Neural cell (in vitro differentiated cells): ENCODE measurements at regions not wholly inside any gene's neighbourhood (a gene's known extent, or its start where the extent isn't known, plus 50 kb on each side); places are given as distances from the start of the nearest gene placed in this dataset.

ENCODE experiments used
- EZH2 ChIP-seq: fragments of 200-600, 300-800 bp; shearing (Covaris generic), sonication (generic); IDR thresholded peaks from 2 replicates; pipeline ENCODE4 v1.6.1; 2014; ENCODE audit warnings: antibody characterized with exemption, low read length, borderline replicate concordance, mild to moderate bottlenecking; ENCODE audit not compliant: insufficient read depth, poor library complexity, severe bottlenecking
- RAD21 ChIP-seq: fragments of 450-650 bp; conservative IDR thresholded peaks from 2 replicates; pipeline ENCODE4 v1.6.1; 2014; ENCODE audit warnings: antibody characterized with exemption, mild to moderate bottlenecking, moderate library complexity
- SMC3 ChIP-seq: fragments of 450-650 bp; conservative IDR thresholded peaks from 2 replicates; pipeline ENCODE4 v1.6.1; 2014; ENCODE audit warnings: antibody characterized with exemption, mild to moderate bottlenecking, moderate library complexity; ENCODE audit not compliant: poor library complexity
- TF ChIP-seq, protein P1 (sequence below): fragments of 450-650 bp; IDR thresholded peaks from 2 replicates; pipeline ENCODE4 v1.5.1; 2014; ENCODE audit warnings: antibody characterized with exemption, mild to moderate bottlenecking, moderate library complexity; ENCODE audit not compliant: poor library complexity, severe bottlenecking

DNA sequence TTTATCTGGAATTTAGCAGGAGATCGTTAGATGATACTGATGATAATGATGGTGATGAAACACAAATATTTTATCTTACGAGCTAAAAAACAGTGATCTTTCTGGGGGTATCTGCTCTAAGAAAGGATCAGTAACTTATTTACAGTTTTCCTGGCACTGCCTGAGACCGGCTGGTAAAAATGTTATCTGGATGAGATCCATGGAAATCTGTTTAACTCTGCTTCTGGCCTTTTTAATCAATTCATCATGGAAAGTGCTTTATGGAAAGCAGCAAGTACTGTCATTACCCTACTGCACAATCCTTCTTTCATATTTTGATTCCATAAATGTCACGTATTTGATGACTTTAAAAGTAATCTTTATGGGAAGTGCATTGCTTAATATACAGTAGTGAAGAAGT, 612.7 kb upstream of the GCFC2 start:
- TF ChIP-seq, protein P1, sequence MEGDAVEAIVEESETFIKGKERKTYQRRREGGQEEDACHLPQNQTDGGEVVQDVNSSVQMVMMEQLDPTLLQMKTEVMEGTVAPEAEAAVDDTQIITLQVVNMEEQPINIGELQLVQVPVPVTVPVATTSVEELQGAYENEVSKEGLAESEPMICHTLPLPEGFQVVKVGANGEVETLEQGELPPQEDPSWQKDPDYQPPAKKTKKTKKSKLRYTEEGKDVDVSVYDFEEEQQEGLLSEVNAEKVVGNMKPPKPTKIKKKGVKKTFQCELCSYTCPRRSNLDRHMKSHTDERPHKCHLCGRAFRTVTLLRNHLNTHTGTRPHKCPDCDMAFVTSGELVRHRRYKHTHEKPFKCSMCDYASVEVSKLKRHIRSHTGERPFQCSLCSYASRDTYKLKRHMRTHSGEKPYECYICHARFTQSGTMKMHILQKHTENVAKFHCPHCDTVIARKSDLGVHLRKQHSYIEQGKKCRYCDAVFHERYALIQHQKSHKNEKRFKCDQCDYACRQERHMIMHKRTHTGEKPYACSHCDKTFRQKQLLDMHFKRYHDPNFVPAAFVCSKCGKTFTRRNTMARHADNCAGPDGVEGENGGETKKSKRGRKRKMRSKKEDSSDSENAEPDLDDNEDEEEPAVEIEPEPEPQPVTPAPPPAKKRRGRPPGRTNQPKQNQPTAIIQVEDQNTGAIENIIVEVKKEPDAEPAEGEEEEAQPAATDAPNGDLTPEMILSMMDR, result no peak
- no peak for TF ChIP-seq SMC3
- TF ChIP-seq EZH2, result no peak
- no peak for TF ChIP-seq RAD21
